NCI-H1930 (cell line): ENCODE measurements at regions not wholly inside any gene's neighbourhood (a gene's known extent, or its start where the extent isn't known, plus 50 kb on each side); places are given as distances from the start of the nearest gene placed in this dataset.

Source experiments
- DNase-seq, 2 experiments: peaks; one replicate each; lab custom pipeline; 2025; lab: John Stamatoyannopoulos, UW

- no peak for DNase-seq
These were observed 452.8 kb downstream of the ENC1 start for GRCh38 chr5:74187757-74188156.

- no peak for DNase-seq
These were observed 453.9 kb downstream of the ENC1 start for GRCh38 chr5:74186356-74187315.

- DNase-seq = peak in 1 of 2 experiments; percentile 7
These were observed 454.9 kb downstream of the ENC1 start for GRCh38 chr5:74185599-74185998.

GRCh38 chr5:74184649-74185048 is 455.9 kb downstream of the ENC1 start:
- no peak for DNase-seq

DNA sequence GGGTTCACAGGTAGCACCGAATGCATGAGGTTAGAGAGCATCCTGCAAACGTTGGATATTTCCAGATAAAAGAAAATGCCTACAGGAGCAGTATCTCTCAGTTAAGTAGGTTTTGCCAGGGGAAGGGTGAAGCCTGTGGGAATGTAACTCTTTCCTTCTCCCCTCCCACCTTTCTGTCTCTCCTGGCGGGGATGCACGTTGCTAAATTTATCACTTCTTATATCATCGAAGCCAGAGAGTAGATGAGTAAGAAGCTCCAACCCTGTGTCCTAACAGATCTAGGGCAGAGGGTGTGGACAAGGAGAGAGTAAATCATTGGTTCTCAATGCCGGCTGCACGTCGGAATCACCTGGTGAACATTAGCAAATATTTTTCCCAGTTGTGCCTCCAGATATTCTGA is 457.5 kb downstream of the ENC1 start:
- DNase-seq = no peak

DNA sequence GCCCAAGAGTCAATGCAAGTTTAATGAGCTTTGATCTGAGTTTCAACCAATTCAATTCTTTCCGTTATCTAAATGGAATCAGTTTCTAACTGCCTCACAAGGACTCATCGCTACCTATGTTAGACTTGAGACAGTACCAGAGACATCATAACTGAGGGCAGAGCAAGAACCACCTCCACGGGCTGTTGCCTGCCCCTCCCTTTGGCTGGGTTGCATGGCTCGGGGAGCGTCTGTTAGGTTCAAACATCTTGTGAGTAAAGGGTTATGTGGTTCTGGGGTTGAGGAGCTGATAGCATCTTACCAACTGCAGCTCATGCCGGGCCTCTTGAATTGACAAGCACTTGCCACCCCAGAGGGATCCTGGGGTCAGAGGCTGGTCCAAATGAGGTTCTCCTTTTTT is 457.9 kb downstream of the ENC1 start:
- no peak for DNase-seq

DNA sequence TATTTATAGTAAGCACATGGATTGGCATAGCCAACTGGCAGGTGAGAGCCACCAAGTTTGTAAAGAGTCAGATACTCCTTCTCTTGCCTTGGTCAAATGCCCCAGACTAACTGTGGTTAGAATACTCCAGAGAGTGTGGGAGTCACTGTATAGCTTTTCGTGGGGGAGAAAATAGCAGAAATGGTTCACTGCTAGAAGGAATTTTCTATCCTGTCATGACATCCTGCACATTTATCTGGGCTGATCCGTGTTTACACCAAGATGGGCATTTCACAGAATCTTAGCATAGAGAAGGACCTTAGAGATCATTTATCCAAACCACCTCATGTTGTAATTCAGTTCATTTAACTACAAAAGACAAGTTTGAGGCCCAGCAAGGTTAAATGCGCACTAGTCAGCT is 460.8 kb downstream of the ENC1 start:
- DNase-seq = no peak

- DNase-seq = no peak
These were observed 461.3 kb downstream of the ENC1 start for GRCh38 chr5:74179179-74179578.

- no peak for DNase-seq
These were observed 462.6 kb downstream of the ENC1 start for GRCh38 chr5:74177961-74178360.

DNA sequence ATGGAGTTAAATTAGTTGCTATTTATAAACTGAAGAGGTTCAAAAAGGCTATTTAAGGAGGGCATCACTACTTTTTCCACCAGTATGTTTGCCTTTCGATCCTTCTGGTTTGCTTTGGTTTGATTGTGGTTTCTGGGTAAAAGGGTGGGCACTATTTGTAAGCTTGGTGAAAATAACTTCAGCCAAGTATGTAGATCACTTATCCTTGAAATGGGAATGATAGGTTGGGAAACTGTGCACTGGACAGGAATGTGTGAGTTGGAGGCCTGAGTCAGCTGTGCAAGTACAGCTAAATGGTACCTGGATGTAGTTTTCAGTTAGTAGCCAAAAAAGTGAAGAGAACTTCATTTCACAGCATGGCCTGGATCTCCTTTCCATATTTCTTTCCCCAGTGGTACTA is 466.2 kb downstream of the ENC1 start:
- DNase-seq = no peak

- DNase-seq = no peak
These were observed 466.9 kb downstream of the ENC1 start for GRCh38 chr5:74173665-74174064.

DNA sequence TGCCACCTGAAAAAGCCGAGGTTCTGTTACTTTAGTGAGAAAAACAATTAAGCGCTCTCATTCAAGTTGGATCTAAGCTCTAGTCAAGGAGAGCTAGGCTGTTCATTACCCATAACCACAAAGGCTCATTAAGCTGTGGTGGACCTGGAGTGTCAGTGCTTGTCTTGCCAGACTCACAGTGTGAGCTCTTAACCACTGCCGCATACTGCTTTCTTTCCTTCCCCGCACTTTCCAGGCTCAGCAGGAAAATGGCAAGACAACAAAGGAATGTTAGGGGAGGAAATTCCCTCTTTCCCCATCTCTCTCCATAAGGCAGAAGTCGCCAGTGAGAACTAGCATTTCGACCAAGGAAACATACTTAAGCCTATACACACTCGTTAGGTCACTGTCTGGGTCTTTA is 467.3 kb downstream of the ENC1 start:
- no peak for DNase-seq

GRCh38 chr5:74169701-74170100 is 470.8 kb downstream of the ENC1 start:
- no peak for DNase-seq

- no peak for DNase-seq
These were observed 472.6 kb downstream of the ENC1 start for GRCh38 chr5:74167930-74168315.

DNA sequence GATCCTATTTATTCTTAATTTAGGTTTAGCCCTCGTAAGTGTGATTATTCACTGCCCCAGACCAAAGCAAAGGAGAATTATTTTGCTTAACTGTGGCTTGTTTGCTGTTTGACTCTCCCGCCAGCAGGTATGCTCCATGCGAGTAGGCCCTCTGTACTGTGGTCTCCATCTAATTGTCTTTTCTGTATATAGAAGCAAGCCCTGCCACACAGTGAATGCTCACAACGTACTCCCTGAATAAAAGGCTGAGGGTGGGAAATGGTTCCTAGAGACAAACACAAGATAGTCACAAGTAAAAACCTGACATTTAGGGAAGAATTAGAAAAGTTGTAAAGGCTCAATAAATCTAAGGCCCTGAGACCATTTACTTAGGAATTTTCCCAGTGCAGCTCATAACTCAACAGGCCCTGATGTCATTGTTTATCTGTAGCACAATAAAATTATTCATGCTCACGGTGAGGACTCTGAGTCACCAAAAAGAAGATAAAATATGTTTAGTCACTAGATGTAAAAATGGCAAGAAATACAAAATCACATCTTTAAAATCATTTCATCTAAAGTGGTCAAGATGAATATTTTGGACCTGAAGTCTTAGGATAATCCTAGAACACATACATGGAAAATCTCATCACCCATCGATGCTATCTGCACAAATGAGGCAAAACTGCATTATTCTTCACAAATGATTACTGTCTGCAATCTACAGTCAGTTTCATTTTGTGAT is 473.2 kb downstream of the ENC1 start:
- DNase-seq = no peak

- DNase-seq = no peak
These were observed 474.5 kb downstream of the ENC1 start for GRCh38 chr5:74166064-74166463.

DNA sequence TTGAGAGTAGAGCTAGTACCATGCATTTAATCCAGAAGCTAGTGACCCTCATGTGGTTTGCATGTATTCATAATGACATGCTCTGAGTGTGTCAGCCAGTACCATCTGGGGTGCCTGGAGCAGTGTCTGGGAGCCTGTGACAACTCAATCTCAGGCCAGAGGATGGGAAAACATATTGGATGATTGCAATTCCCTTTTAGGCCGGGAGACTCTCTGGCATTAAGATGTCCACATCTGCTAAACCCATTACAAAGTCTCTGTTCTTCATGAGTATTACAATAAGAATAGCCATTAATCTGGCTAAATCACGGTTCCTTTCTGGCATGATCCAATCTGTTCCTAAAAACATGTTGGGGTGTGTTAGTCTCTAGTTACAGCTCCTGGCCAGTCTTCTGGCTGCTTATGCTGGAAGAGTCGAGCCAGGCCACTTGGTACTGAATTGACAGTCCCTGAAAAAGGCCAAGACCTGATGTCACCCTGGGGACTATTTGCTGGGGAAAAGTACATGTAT is 475.7 kb downstream of the ENC1 start:
- DNase-seq = no peak

DNA sequence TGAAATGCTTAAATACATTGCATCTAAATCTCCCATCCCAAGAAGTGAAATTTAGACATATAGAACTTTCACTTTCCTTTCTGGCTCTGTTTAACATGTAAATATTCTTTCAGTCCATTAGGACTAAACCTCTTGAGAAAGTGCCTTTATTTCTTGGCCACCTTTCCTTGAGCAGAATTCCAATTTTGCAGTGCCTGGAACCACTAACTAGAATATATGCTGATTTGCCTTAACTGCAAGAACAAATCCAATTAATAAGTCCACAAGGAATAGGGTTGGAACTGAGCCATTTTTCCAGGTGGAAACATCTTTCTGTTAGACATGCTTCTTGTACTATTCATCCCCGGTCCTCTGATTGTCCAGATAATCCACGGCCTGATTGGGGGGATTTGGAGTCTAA is 478.0 kb downstream of the ENC1 start:
- no peak for DNase-seq

DNA sequence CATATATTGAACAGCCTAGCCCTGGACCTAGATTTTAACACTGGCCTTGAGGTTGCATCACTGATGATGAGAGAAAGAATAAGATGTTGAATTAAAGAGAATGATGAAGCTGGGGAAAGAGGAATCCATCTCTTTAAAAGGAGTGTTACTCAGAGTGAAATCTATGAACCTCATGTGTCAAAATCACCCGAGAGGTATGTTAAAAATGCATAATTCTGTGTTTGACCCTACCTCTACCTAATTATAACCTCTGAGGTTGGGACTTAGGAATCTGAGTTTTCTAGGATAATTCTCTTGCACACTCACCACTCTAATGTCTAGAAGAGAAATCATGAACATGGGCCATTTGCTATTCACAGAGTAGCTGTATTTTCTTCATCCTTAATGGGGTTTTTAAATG is 479.4 kb downstream of the ENC1 start:
- no peak for DNase-seq

- no peak for DNase-seq
These were observed 483.7 kb downstream of the ENC1 start for GRCh38 chr5:74156728-74157383.

GRCh38 chr5:74155501-74155900 is 485.0 kb downstream of the ENC1 start:
- no peak for DNase-seq

DNA sequence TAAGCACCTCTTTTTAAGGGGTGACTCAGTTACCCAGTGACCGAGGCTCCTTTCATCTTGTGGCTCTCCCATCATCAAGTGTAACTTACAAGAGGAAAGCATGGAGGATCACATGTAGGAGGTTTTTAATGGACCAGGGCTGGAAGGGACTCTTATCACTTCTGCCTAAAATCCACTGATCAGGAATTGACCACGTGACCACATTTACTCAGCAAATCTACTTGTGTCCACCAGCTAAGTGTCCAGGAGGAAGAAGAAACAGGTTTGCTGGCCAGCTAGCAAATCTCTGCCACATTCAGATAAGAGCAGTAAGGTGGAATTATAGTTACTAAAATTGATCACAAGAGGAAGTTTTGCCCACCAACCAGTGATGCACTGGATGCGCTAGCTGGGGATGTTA is 486.0 kb downstream of the ENC1 start:
- no peak for DNase-seq
